ENCODE measurements at regions not wholly inside any gene's neighbourhood (a gene's known extent, or its start where the extent isn't known, plus 50 kb on each side); places are given as distances from the start of the nearest gene placed in this dataset.
"Not testable (repeated sequence)": the region's sequence is repeated elsewhere in the genome, so short reads cannot be mapped to it uniquely, and the experiment has no call there.

DNA sequence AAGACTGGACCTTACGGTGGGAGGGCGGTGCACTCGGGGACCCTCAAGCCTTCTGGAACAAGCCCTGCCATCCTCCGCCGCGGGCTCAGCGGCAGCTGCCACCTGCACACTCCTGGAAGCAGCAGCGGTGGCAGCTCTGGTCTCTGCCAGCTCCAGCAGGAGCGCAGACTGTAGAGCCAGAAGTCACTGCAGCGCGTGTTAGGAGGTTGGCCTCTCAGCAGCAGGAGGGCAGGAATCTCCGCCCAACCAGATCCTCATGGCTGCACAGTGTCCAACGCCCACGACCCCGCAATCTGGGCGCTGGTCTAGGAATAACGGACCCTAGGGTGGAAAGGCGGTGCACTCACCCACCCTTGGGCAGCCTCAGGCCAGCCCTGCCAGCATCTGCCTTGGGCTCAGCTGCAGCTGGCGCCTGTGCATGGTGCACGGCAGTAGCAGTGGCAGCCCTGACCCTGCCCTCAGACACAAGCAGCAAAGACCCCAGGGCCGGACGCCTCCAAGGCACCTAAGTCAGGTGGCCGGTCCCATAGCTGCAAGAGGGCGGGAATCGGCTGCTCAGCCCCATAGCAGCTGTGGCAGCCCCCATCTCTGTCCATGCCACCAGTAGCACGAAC, 88.7 kb downstream of the POTEG start:
- H3K4me1 ChIP-seq (ENCODE audit: insufficient read depth, insufficient read length); H3K36me3 ChIP-seq (ENCODE audit: insufficient read depth, insufficient read length, low read length); H3K27me3 ChIP-seq (ENCODE audit: insufficient read depth, insufficient read length); H3K4me3 ChIP-seq (ENCODE audit: insufficient read length, low read depth); H3K9me3 ChIP-seq (ENCODE audit: insufficient read depth, low read length); H3K9ac ChIP-seq (ENCODE audit: insufficient read length, low read depth); DNase-seq (ENCODE audit: low read depth, low spot score): not testable (repeated sequence)

DNA sequence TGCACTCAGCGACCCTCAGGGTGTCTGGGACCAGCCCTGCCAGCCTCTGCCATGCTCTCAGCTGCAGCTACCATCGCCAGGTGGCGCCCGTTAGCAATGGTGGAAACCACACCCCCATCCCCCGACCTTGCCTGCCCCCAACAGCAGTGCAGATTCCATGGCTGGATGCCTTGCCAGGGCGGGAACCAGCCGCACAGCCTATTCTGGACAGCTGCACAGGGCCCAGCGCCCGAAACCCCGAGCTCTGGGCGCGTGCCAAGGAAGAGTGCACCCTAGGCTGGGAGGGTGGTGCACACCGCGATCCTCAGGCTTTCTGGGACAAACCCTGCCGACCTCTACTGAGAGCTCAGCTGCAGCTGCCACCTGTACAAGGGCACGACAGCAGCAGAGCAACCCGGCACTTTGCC, 88.1 kb downstream of the POTEG start:
- H3K27me3 ChIP-seq (ENCODE audit: insufficient read depth, insufficient read length); H3K9me3 ChIP-seq (ENCODE audit: insufficient read depth, low read length); H3K36me3 ChIP-seq (ENCODE audit: insufficient read depth, insufficient read length, low read length); H3K4me1 ChIP-seq (ENCODE audit: insufficient read depth, insufficient read length); H3K9ac ChIP-seq (ENCODE audit: insufficient read length, low read depth); H3K4me3 ChIP-seq (ENCODE audit: insufficient read length, low read depth); DNase-seq (ENCODE audit: low read depth, low spot score): not testable (repeated sequence)

- H3K27me3 ChIP-seq (ENCODE audit: insufficient read depth, insufficient read length); H3K4me1 ChIP-seq (ENCODE audit: insufficient read depth, insufficient read length); H3K9me3 ChIP-seq (ENCODE audit: insufficient read depth, low read length); H3K4me3 ChIP-seq (ENCODE audit: insufficient read length, low read depth); H3K36me3 ChIP-seq (ENCODE audit: insufficient read depth, insufficient read length, low read length); DNase-seq (ENCODE audit: low read depth, low spot score); H3K9ac ChIP-seq (ENCODE audit: insufficient read length, low read depth): not testable (repeated sequence)
Measured at GRCh38 chr14:19346636-19347035, 87.5 kb downstream of the POTEG start.

- not testable (repeated sequence) for DNase-seq (ENCODE audit: low read depth, low spot score); H3K27me3 ChIP-seq (ENCODE audit: insufficient read depth, insufficient read length); H3K4me1 ChIP-seq (ENCODE audit: insufficient read depth, insufficient read length); H3K9me3 ChIP-seq (ENCODE audit: insufficient read depth, low read length); H3K36me3 ChIP-seq (ENCODE audit: insufficient read depth, insufficient read length, low read length); H3K9ac ChIP-seq (ENCODE audit: insufficient read length, low read depth); H3K4me3 ChIP-seq (ENCODE audit: insufficient read length, low read depth)
Measured at GRCh38 chr14:19347112-19347511, 87.0 kb downstream of the POTEG start.
